Heart right ventricle (tissue), 16 donors: ENCODE measurements at regions not wholly inside any gene's neighbourhood (a gene's known extent, or its start where the extent isn't known, plus 50 kb on each side); places are given as distances from the start of the nearest gene placed in this dataset.
A peak's percentile ranks its signal among the peaks of the same experiment; 100 is the strongest.

ENCODE experiments used
- ATAC-seq, 8 donors: fragments of 200-7000 bp; cut with Tn5 transposase; one replicate each; pipeline ENCODE4 v1.9.1; 2020; ENCODE audit warnings: mild to moderate bottlenecking in 8 of 8, moderate library complexity in 8 of 8, moderate number of reproducible peaks in 1 of 8
- DNase-seq, 2 donors: peaks; one replicate each; pipeline ENCODE4 v3.0.0-alpha.2; 2020
- H3K27ac ChIP-seq, 10 donors: fragments of 200-600 bp; sonication (generic) in 2 of 10; one replicate each; pipeline versions ENCODE4 v1.5.0 to v1.8.0; 2020 to 2022; ENCODE audit warnings: mild to moderate bottlenecking in 3 of 10
- H3K27me3 ChIP-seq, 7 donors: fragments of 200-600 bp; one replicate each; pipeline ENCODE4 v1.8.0; 2021 to 2022; ENCODE audit warnings: mild to moderate bottlenecking in 2 of 7
- H3K36me3 ChIP-seq, 9 donors: fragments of 200-600 bp; sonication (generic) in 1 of 9; one replicate each; pipeline versions ENCODE4 v1.5.0 to v1.8.0; 2020 to 2022; ENCODE audit warnings: mild to moderate bottlenecking in 2 of 9
- H3K4me1 ChIP-seq, 9 donors: fragments of 200-600 bp; sonication (generic) in 1 of 9; one replicate each; pipeline versions ENCODE4 v1.5.0 to v1.8.0; 2020 to 2022; ENCODE audit warnings: mild to moderate bottlenecking in 4 of 9
- H3K4me3 ChIP-seq, 10 donors: fragments of 200-600 bp; sonication (generic) in 2 of 10; one replicate each; pipeline versions ENCODE4 v1.5.0 to v1.8.0; 2020 to 2022; ENCODE audit warnings: mild to moderate bottlenecking in 7 of 10, moderate library complexity in 2 of 10
- H3K9me3 ChIP-seq, 11 donors: fragments of 200-600 bp in 10 of 11; sonication (generic) in 2 of 11; one replicate each; pipeline versions ENCODE4 v1.5.0 to v1.8.0; 2013 to 2022; ENCODE audit warnings: mild to moderate bottlenecking in 2 of 11, control low read depth in 1 of 11, moderate library complexity in 1 of 11
- CTCF ChIP-seq, 9 donors: fragments of 200-600 bp; sonication (generic) in 2 of 9; IDR thresholded peaks; one replicate each; pipeline versions ENCODE4 v1.5.0 to v1.8.0; 2021 to 2022; ENCODE audit warnings: antibody characterized with exemption in 9 of 9, mild to moderate bottlenecking in 5 of 9, moderate library complexity in 1 of 9
- WGBS, 2 donors: extraction: QIAGEN DNeasy Blood & Tissue Kit; methylation state at CpG; one replicate each; pipeline ENCODE4 v1.1.7; 2013; ENCODE audit warnings: inconsistent platforms in 1 of 2; 5-methylcytosine and 5-hydroxymethylcytosine counted together
- intact Hi-C, 10 donors: fragments of 100-400 bp; cut with DNase I; formaldehyde crosslinking; loops; one replicate each; pipeline versions ENCODE4 v1.11.1 to v1.14.2; 2022
- donor health status: Arrhythmogenic right ventricular cardiomyopathy.
- donor health status: ischemic (EF 13 %, LVEDD 7.1; RV severe dilation, severe dysfunction).
- donor health status: healthy with polysubstance abuse.
- donor health status: DM: no; HTN: yes; CAD: no.
- donor health status: DM: no; HTN: no; CAD: no.
- donor health status: ischemic (EF 25% LVEDD 6.9; RV normal size, moderate dysfunction).
- donor health status: ischemic (EF 25% LVEDD 5.7; RV mildly dilated, moderate dysfunction).
- donor health status: healthy.
- donor health status: DM: yes; HTN: yes; CAD: no.
- donor health status: Ischemic cardiomyopathy.
- donor health status: ischemic (EF 35%, LVEDD 5.7; RV mildly dilated, moderate dysfunction).
- donor health status: nonischemic (EF 11% LVEDD 7.7; RV severe dilation, severe dysfunction).
- donor health status: DM: yes; HTN: yes; CAD: no.
- donor health status: PGD.
- donor health status: ischemic (EF 29% LVEDD 5.4; RV normal size, mild dysfunction).
- donor health status: nonischemic (EF 23%, LVEDD 6.1; RV moderate dilation, normal function).

- no peak for TF ChIP-seq CTCF (IDR thresholded peaks at IDR 0.05)
- H3K27ac ChIP-seq, result no peak overlapping the region
- H3K4me1 ChIP-seq, result peaks cover 0 to 9% (median 0%) of the 10 kb centered on the region in 9 donors
- ATAC-seq, result no peak
- WGBS, 2 donors, result 79% methylated on average over 18 of the region's 18 CpGs
- H3K4me3 ChIP-seq, result no peak overlapping the region
- DNase-seq, result no peak
- intact Hi-C loops, result no loop called here
- peaks cover 0 to 39% (median 28%) of the 10 kb centered on the region in 7 donors for H3K27me3 ChIP-seq
- no peaks in the 10 kb centered on the region for H3K36me3 ChIP-seq
- H3K9me3 ChIP-seq, result no peaks in the 10 kb centered on the region
Observed at GRCh38 chr6:1226277-1227099, 85.4 kb upstream of the FOXQ1 start.

GRCh38 chr6:1224514-1224913, 87.4 kb upstream of the FOXQ1 start:
- H3K36me3 ChIP-seq, result no peaks in the 10 kb centered on the region
- no peak overlapping the region for H3K4me3 ChIP-seq
- H3K27ac ChIP-seq, result no peak overlapping the region
- no peak for TF ChIP-seq CTCF (IDR thresholded peaks at IDR 0.05)
- intact Hi-C loops, result no loop called here
- WGBS, 2 donors, result 80 to 85% methylated on average over 2 of the region's 2 CpGs
- H3K9me3 ChIP-seq, result no peaks in the 10 kb centered on the region
- H3K27me3 ChIP-seq, result peaks cover 0 to 23% (median 9%) of the 10 kb centered on the region in 7 donors
- peaks cover 0 to 9% (median 0%) of the 10 kb centered on the region in 9 donors for H3K4me1 ChIP-seq
- ATAC-seq (no peak), DNase-seq (no peak)

- ATAC-seq (peak; percentile 79 to 98 (median 89)), DNase-seq (peak; percentile 46 to 64)
- WGBS, 2 donors, result 30 to 53% methylated on average over 13 of the region's 13 CpGs
- intact Hi-C loops, result no loop called here
- Histone ChIP-seq H3K27ac (no peak overlapping the region), H3K4me3 (no peak overlapping the region), H3K27me3 (peaks cover 0 to 9% (median 3%) of the 10 kb centered on the region in 7 donors), H3K4me1 (peaks cover 0 to 9% (median 0%) of the 10 kb centered on the region in 9 donors), H3K9me3 (no peaks in the 10 kb centered on the region), H3K36me3 (no peaks in the 10 kb centered on the region)
- TF ChIP-seq CTCF (IDR thresholded peaks at IDR 0.05), result no peak
Observed at GRCh38 chr6:1222728-1223595, 88.9 kb upstream of the FOXQ1 start.

- ATAC-seq (no peak), DNase-seq (no peak)
- Histone ChIP-seq H3K36me3 (no peaks in the 10 kb centered on the region), H3K9me3 (no peaks in the 10 kb centered on the region), H3K27ac (no peak overlapping the region), H3K27me3 (no peaks in the 10 kb centered on the region), H3K4me3 (no peak overlapping the region), H3K4me1 (no peaks in the 10 kb centered on the region)
- WGBS, 2 donors, result 73 to 81% methylated on average over 5 of the region's 5 CpGs
- TF ChIP-seq CTCF (IDR thresholded peaks at IDR 0.05), result no peak
- intact Hi-C loops, result no loop called here
Observed at GRCh38 chr6:1217396-1217795, 94.5 kb upstream of the FOXQ1 start.
